ENCODE measurements at regions not wholly inside any gene's neighbourhood (a gene's known extent, or its start where the extent isn't known, plus 50 kb on each side); places are given as distances from the start of the nearest gene placed in this dataset.
A peak's percentile ranks its signal among the peaks of the same experiment; 100 is the strongest.

- TF ChIP-seq CTCF (IDR thresholded peaks at IDR 0.05; ENCODE audit: insufficient read depth, low read depth, low read length, missing control alignments) = no peak
- no peak for DNase-seq (ENCODE audit: low read depth)
- no peak overlapping the region for H3K4me3 ChIP-seq (ENCODE audit: low read length)
Observed at GRCh38 chr7:54687462-54688212, 71.4 kb downstream of the SEC61G start.

GRCh38 chr7:54680377-54681005, 78.5 kb downstream of the SEC61G start:
- DNase-seq (ENCODE audit: low read depth) = no peak
- no peak overlapping the region for H3K4me3 ChIP-seq (ENCODE audit: low read length)
- TF ChIP-seq CTCF (IDR thresholded peaks at IDR 0.05; ENCODE audit: insufficient read depth, low read depth, low read length, missing control alignments) = no peak

GRCh38 chr7:54679490-54679817, 79.6 kb downstream of the SEC61G start:
- no peak for TF ChIP-seq CTCF (IDR thresholded peaks at IDR 0.05; ENCODE audit: insufficient read depth, low read depth, low read length, missing control alignments)
- H3K4me3 ChIP-seq (ENCODE audit: low read length) = no peak overlapping the region
- no peak for DNase-seq (ENCODE audit: low read depth)

GRCh38 chr7:54678763-54679489, 80.1 kb downstream of the SEC61G start:
- peak; percentile 23 for TF ChIP-seq CTCF (IDR thresholded peaks at IDR 0.05; ENCODE audit: insufficient read depth, low read depth, low read length, missing control alignments)
- peak; percentile 36 for DNase-seq (ENCODE audit: low read depth)
- no peak overlapping the region for H3K4me3 ChIP-seq (ENCODE audit: low read length)

GRCh38 chr7:54674891-54675290, 84.1 kb downstream of the SEC61G start:
- TF ChIP-seq CTCF (IDR thresholded peaks at IDR 0.05; ENCODE audit: insufficient read depth, low read depth, low read length, missing control alignments) = no peak
- H3K4me3 ChIP-seq (ENCODE audit: low read length) = no peak overlapping the region
- DNase-seq (ENCODE audit: low read depth) = no peak

GRCh38 chr7:54672519-54672918, 86.5 kb downstream of the SEC61G start:
- H3K4me3 ChIP-seq (ENCODE audit: low read length) = no peak overlapping the region
- no peak for DNase-seq (ENCODE audit: low read depth)
- no peak for TF ChIP-seq CTCF (IDR thresholded peaks at IDR 0.05; ENCODE audit: insufficient read depth, low read depth, low read length, missing control alignments)

All from epithelial cell of esophagus (primary cell).